ENCODE measurements at regions not wholly inside any gene's neighbourhood (a gene's known extent, or its start where the extent isn't known, plus 50 kb on each side); places are given as distances from the start of the nearest gene placed in this dataset.

GRCh38 chr6:71392276-71392675 lies 103.7 kb downstream of the OGFRL1 start:
- no peak for TF ChIP-seq POLR2A (IDR thresholded peaks at IDR 0.05)
- no peak for TF ChIP-seq CTCF (IDR thresholded peaks at IDR 0.05)

All from testis (tissue), 2 donors.